DMS114 treated with DMSO at 0.1 percent for 48 hours (cell line): ENCODE measurements at regions not wholly inside any gene's neighbourhood (a gene's known extent, or its start where the extent isn't known, plus 50 kb on each side); places are given as distances from the start of the nearest gene placed in this dataset.

Experiments used
- DNase-seq: peaks from one replicate; lab custom pipeline; 2025; ENCODE audit not compliant: unreplicated experiment; lab: John Stamatoyannopoulos, UW

DNA sequence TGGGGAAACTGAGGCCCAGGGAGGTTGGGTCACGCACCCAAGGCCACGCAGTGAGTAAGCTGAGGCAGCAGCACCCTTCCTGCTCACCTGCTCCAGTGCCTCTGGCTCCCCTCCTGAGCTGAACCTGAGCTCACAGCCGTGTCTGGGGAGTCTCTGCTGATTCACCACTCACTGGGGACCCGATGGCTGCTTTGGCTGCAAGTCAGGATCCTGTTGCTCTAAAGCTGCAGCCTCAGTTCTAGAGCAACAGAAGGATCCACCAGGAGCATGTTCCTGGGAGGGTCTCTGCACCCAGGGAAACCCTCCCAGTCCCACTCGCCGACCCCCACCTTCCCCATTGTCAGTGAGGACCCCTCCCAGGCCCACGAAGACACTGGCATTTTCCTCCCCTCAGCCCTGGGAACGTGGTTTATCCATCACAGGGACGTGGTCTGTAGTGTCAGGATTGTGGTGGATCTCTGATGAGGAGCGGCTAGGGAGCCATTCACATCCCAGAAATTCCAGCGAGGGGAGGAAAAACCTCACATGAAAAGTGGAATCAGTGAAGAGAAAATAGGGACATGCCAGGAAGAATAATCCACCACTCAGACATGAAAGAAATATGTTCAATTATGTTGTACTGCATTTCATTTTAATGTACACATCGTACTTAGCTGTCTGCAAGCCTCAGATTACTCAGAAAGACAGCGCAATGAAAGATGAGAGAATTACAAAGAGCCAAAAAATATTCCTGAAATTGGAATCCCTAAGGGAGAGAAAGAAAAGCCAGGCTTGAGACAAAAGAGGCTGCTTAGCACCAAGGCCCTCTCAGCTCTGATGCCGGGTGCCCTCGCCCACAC lies 447.2 kb downstream of the MATN1 start:
- DNase-seq: no peak

DNA sequence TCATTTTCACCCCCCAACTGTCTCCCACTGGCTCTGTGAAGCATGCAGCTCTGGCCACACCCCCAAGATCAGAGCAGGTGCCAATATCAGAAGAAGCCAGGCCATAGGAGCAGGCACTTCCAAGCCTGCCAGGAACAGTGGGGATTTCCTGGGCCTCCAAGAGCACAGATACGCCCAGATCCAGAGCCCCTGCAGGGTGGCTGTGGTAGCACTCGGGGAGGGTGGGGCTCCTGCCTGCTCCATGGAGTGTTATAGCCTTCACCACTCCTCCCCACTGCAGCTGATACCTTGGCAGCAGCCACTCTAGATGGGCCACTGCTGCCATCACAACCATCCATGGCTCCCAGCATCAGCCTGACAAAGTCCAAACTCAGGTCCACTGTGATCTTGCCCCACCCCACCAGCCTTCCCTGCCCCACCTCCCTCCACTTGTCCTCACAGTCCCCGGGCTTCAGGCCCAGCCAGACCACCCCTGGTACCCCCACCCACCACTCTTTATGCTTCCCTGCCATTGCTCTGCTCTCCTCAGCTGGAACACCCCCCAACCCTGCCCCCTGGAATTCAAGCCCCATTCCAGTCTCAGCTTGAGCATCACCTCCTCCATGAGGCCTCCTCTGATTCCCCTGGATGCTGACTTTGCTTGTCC lies 448.3 kb downstream of the MATN1 start:
- DNase-seq: no peak

DNA sequence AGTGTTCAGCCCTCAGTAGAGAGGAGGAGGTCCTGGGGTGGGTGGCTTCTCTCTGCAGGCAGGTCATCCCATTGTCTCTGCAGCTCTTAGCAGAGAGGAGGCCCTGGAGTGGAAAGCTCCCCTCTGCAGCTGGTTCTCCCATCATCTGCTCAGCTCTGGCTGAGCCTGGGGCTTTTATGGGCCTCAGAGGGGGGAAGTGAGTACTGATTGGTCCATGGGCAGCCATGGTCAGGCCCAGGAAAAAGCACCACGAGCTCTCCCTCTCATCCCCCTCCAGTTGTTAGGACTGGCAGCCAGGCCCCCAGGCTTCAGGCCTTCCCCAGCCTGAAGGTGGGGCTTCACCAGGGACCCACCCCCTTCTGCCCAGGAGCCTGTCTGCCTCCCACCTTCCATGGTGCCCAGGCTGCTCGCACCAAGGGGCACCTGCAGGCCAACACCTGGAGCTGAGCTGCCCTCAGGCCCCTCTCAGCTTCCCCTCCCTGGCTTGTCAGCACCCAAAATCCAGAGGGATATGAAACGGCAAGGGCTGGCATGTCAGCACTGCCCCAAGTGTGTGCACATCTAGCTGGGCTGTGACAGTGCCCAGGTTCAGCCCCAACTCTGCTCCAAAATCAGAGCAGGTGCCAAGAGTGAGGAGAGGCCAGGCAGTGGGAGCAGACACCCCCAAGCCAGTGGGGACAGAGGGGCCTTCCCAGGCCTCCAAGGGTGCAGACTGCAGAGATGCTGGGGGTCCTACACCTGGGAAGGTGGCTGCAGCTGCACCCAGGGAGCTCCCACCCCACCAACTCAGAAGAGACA lies 449.0 kb downstream of the MATN1 start:
- DNase-seq: no peak

DNA sequence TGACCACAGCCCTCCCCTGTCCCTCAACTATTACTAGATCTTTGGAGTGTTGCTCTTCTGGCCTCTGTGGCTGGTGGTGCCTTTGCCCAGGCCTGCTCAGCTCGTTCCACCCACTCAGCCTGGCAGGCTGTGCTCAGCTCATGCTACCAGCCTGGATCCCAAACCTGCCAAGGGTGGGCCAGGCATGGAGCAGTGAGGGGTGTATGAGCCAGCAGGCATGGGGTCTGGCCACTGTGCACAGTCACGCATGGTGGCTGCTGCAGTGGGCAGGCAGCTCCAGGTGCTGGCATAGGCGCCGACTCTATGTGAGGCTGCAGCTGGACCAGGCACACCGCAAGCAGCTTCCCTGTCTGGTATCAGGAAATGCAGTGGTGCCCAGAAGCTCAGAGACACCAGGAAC lies 449.9 kb downstream of the MATN1 start:
- DNase-seq: no peak

DNA sequence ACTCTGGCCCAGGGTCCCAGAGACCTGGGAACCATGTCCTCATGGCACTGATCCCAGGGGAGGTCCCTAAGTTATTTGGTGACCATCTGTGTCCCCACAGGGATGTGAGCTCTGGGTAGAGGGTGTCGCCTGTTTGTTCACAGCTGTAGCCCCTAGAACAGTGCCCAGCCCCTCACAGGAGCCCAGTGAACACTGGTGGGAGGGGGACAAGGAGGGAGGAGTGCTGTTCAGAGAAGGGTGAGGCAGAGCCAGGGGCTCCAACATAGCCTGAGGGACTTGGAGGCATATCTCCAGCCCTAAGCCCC lies 450.4 kb downstream of the MATN1 start:
- no peak for DNase-seq

DNA sequence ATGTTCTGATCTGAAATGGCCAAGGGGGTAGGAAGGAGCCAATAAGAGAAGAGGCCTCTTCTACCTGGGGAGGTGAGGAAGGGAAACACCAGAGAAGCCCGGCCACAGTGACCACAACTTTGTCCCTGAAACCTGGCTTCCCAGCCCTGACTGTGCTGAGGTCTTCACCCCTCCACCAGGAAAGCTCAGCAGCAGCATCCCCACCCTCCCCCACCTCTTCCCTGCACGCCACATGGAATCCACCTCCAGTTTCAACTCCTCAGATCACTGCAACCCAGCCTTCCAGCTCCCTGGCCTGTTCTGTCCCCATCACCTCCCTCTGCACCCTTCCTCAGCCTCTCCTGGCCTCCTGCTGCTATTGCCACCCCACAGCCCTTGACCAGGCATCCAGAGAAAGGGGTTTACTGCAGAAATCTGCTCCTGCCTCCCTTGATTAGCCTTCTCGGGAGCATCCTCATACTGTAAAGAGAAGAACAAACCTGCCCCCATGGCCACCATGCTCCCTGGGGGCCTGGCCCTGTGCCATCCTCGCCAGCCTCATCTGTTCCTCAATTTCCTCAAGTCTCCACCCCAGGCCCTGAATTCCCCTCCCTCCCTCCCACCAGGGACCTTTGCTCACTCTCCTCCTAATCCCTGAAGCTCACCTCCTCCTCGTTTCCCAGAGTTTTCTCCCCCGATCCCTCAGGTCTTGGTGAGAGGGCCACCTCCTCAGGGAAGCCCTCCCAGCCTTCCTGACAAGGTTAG lies 450.9 kb downstream of the MATN1 start:
- DNase-seq: no peak

DNA sequence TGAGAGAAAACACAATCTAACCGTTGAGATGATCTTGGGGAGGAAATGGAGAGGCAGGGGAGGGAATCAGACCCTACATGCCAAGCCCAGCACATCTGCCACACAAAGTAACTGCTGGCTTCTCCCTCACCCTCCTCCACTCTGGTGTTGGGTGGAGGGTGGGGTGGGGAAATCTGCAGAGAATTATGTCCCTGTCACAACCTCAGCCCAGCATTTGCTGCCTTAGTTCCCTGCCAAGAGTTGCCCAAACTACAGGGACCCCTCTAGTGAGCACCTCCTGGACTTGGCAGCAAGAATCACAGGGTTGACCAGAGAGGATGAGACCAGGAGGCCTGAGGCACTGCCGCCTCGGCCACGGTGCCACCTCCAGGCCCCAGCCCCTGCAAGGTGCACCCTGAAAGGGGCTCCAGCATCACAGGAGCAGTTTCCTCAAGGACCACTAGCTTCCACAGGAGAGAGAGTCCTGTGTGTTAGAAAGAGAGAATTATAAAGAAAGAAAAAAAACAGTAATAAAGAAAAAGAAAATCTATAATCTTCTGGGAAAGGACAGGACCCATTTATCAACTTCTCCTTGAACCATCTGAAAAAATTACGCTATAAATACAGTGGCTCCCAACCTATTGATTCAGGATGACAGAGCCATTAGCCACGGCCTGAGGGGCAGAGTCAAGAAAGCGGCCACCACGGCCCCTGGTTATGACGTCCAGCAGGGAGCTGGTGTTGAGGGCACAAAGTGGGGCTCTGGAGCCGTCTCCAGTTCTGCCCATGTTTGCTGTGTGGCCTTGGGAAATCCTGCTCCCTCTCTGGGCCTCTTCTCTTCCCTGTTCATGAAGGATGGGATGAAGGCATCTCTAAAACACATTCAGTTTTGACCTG lies 451.7 kb downstream of the MATN1 start:
- no peak for DNase-seq

DNA sequence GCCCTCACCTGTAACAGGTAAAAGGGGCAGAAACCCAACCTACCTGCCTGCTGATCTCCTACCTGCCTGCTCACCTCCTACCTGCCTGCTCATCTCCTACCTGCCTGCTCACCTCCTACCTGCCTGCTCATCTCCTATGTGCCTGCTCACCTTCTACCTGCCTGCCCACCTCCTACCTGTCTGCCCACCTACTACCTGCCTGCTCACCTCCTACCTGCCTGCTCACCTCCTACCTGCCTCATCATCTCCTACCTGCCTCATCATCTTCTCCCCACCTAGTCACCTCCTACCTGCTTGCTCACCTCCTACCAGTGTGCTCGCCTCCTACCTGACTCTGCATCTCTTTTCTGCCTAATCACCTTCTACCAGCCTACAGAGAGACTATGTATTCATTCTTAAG lies 452.9 kb downstream of the MATN1 start:
- no peak for DNase-seq

DNA sequence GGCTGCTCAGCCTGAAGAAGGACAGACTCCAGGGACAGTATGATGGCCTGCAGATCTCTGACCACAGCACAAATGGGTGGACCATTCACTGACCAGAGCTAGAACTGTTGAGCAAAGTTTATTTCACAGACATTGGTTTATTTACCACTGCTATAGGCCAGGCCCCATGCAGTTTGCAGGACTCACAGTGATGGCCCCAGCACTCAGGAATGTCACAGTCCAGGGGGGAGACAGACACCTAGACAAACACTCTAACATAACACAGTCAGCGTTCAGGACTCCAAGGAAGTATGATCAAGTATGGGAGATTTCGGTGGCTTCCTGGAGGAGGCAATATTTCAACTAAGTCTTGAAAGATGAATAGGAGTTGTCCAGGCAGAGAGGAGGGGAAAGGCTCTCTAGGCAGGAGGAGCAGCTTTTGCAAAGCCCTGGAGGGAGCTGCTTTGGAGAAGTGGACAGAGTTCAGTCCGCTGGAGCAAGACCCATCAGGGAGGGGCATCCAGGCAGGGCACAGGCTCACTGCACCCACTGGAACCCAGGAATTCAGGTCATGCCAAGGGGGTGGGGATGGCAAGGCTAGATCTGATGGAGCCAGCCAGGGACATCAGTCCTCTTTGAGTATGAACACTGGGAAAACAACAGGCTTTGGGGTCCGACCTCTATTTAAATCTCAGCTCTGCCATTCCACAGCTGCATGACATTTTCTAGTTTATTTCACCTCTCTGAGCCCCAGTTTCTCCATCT lies 454.3 kb downstream of the MATN1 start:
- no peak for DNase-seq

DNA sequence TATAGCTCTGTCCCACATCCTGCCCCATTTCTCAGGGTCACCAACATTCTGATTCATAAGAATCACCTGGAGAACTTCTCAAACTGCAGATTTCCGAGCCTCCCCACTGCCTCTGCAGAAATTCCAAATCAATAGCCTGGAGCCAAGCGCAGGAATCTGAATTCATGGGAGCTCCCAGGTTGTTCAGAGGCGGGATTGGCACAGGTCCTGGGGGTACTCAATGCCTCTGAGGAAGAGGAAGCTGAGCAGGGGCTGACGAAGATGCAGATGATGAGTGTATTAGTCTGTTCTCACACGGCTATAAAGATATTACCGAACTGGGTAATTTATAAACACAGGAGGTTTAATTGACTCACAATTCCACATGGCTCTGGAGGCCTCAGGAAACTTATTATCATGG lies 455.5 kb downstream of the MATN1 start:
- no peak for DNase-seq

DNA sequence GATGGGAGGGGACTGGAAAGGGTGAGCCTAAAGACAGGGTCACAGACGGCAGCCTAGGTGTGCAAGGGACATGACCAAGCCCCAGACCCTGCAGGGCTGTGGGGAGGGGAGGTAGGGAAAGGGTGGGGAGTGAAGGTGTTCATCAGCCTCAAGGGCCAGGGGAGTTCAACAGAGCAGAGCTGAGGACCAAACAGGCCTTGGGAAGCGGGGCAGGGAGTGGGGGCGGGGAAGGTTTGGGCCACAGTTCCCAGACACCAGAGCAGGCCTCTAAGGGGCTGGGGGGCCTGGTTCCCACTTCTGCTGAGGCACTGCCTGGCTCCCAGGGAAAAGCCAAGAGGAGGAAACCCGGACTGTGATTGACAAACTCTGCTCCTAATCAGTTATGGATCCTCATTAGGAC lies 456.3 kb downstream of the MATN1 start:
- DNase-seq: no peak

DNA sequence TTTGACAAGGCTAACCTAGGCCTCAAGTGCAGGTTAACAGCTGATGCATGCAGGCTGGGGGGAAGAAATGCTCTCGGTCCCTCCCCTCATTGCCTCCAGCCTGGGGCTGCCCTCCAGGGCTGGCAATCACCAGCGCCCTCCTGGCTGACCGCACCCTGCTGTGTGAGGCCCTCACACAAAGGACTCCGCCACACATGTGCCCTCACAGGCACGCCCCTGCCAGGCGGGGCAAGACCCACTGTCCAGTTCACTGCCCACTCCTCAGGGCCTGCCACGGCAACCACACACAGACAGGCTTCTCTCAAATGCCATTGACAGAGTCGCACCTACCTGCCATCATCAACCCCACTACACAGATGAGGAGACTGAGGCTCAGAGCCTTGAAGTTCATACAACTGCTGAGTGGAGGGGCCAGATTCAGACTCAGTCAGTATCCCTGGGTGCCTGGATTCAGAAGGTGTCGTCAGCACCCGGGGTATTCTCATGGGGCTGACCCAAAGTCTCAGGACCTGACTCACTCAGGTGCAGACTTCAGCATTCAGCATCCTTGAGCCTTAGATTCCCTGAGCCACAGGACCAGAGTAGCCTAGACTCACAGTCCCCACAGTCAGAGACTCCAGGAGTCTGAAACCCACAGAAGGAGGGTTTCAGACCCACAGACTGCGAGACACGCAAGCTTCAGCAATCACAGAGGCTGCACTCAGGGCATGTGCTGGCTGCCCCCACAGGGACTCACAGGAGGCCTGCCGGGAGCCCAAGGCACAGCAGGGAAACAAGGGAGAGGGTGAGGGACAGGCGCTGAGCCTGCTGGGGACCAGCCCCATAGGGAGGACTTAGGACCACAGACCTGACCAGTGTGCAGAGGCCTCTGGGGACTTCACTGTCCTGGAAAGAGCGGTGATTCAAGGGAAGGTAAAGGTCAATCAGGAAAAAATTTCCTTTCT lies 458.0 kb downstream of the MATN1 start:
- no peak for DNase-seq

DNA sequence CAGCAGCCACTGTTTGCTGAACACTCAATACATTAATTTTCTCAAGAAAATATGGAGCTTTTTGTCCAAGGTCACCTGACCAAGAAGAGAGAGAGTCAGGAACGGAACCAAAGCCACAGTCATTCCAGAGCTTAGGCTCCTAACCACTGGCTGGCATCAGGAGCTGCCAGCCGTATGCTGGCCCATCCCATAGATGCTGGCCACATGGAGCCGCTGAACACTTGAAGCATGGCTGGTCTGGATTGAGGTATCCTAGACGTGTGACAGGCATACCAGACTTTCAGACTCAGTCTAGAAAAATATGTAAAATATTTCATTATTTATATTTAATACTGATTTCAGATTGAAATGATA lies 458.7 kb downstream of the MATN1 start:
- no peak for DNase-seq

DNA sequence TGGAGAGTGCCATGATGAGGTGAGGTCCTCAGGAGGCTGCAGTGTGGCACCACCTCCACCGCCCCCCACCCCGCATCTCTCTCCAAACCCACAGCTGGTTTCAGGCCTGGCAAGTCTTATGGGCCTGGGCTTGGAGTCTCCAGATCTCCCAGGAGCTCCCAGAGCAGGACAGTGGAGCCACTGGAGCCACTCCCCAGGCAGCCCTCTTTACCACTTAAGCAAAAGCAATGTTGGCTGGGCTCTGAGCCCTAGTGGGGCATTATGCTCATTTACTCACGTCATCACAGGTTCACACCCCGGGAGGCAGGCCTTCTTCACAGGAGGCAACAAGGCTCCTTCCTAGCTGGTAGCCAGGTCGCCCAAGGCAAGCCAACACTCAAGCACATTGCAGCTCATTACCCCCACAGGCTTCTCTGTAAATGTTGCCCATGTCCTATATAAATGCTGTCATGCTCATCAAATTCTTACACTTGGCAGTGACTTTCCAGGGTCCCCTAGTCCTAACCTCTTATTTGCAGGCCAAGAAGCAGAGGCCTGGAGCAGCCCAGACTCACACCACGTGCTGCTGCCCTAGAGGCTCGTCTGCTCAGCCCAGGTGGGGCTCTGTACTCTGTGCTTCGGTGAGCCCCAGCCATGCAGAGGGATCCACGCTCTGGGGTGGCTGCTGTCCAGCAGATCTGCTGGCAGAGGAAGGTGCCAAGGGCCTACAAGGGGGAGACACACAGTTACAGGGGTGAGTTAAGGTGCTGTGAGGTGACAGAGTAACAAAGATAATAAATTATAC lies 459.3 kb downstream of the MATN1 start:
- DNase-seq: no peak

DNA sequence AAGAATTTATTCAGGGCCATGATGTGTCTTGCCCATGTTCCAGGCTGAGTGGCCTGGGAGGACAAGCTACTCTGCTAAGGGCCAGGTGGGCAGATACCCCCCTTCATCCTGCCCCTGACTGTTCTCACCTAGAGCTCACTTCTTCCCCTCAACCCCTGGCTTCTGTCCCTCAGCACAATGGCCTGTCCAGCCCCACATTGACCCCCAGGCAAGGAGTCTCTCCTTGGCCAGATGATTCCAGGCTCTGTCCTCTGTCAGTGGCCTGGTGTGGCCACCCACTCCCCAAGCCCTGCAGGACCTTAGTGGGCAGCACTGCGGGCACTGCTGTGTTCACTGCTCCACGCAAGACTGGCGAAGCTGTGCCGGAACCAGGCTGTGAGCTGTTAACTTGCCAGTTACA lies 460.0 kb downstream of the MATN1 start:
- DNase-seq: no peak

DNA sequence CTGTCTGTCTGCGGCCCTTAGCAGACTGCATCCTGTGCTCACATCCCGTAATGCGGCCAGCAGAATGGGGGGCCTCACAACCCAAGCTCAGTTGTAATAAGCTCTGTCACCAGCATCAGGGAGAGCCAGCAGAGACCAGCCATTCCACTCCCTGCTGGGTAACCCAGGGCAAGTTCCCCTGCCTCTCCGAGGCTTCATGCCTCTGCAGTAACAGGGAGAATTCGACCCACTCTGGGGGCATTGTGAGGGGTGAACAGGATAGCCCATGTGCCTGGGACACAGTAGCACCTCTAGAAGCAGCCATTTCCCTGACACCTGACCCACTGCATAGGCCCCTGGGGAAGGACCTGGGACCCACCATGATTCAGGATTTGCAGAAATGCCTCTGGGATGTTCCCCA lies 461.2 kb downstream of the MATN1 start:
- no peak for DNase-seq

DNA sequence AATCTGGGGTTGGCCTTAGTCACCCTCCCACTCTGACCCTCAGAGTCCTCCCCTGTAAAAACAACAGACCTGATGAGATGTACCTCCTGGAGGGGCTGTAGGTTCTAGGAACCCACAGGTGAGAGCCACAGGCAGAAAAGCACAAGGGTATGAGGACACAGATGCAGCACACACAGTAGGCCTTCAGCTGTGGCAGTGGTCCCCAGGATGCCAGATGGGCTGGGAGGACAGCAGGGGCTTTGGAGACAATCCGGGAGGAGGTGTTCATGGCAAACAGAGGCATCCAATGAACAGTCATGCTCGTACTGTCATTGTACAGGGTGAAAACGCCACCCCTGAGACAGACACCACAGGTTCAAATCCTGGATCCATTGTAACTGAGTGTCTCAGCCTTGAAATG lies 463.1 kb downstream of the MATN1 start:
- no peak for DNase-seq

DNA sequence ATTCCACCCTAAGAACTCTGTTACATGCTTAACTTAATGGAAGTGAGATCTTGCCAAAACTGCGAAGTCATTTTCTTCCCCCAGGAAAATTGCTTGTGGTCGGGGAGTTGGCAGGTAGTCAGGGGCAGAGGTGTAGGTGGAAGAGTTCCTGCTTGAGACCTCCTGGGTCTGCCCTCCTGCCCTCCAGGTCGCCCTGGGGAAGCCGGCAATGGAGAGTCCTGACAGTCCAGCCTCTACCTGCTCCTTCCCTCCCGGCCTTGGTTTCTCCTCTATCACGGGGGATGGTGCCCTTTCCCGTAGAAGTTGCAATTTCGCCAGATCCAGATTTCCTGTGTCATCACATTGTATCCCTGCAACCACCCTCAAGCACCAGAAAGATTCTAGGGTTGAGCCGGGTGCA lies 463.8 kb downstream of the MATN1 start:
- no peak for DNase-seq
